Neural progenitor cell (in vitro differentiated cells): ENCODE measurements at regions not wholly inside any gene's neighbourhood (a gene's known extent, or its start where the extent isn't known, plus 50 kb on each side); places are given as distances from the start of the nearest gene placed in this dataset.

Experiments
- DNase-seq: peaks from one replicate; pipeline ENCODE4 v3.0.0-alpha.2; 2016; ENCODE audit warnings: low spot score
- H2AFZ ChIP-seq: fragments of 200-600 bp; sonication (generic); replicated peaks from 2 replicates; pipeline ENCODE4 v1.6.1; 2016; ENCODE audit warnings: antibody characterized with exemption
- H3F3A ChIP-seq: fragments of 200-600 bp; sonication (generic); 2 replicates; pipeline ENCODE4 v1.6.1; 2016; ENCODE audit warnings: antibody characterized with exemption, low read depth
- H3K27ac ChIP-seq: fragments of 200-600 bp; sonication (generic); 2 replicates; pipeline ENCODE4 v1.5.1; 2016; ENCODE audit warnings: mild to moderate bottlenecking
- H3K27me3 ChIP-seq: fragments of 200-600 bp; sonication (generic); 2 replicates; pipeline ENCODE4 v1.6.1; 2016; ENCODE audit warnings: mild to moderate bottlenecking, moderate library complexity
- H3K36me3 ChIP-seq: fragments of 200-600 bp; sonication (generic); 2 replicates; pipeline ENCODE4 v1.5.1; 2016
- H3K4me1 ChIP-seq: fragments of 200-600 bp; sonication (generic); 2 replicates; pipeline ENCODE4 v1.6.1; 2016; ENCODE audit warnings: mixed run types
- H3K4me2 ChIP-seq: fragments of 200-600 bp; sonication (generic); 2 replicates; pipeline ENCODE4 v1.6.1; 2016
- H3K4me3 ChIP-seq: fragments of 200-600 bp; sonication (generic); 2 replicates; pipeline ENCODE4 v1.5.1; 2016
- H3K79me2 ChIP-seq: fragments of 200-600 bp; sonication (generic); 2 replicates; pipeline ENCODE4 v1.6.1; 2016; ENCODE audit warnings: low read depth
- H3K9ac ChIP-seq: fragments of 200-600 bp; sonication (generic); 2 replicates; pipeline ENCODE4 v1.6.1; 2016
- H3K9me3 ChIP-seq: fragments of 200-600 bp; sonication (generic); 2 replicates; pipeline ENCODE4 v1.5.1; 2016; ENCODE audit warnings: low read depth
- H4K20me1 ChIP-seq: fragments of 200-600 bp; sonication (generic); 2 replicates; pipeline ENCODE4 v1.6.1; 2016; ENCODE audit warnings: low read depth
- H3K27ac Mint-ChIP-seq: 3 replicates; pipeline ENCODE4 v1.8.0; 2021; ENCODE audit warnings: mixed read lengths
- H3K27me3 Mint-ChIP-seq: 2 replicates; pipeline ENCODE4 v1.8.0; 2022; ENCODE audit warnings: low read depth, mild to moderate bottlenecking, inconsistent platforms, moderate library complexity, mixed read lengths; ENCODE audit not compliant: insufficient read depth
- H3K36me3 Mint-ChIP-seq: 3 replicates; pipeline ENCODE4 v1.8.0; 2021; ENCODE audit warnings: mixed read lengths
- H3K4me1 Mint-ChIP-seq: 3 replicates; pipeline ENCODE4 v1.8.0; 2021; ENCODE audit warnings: mixed read lengths
- H3K4me3 Mint-ChIP-seq: 3 replicates; pipeline ENCODE4 v1.8.0; 2021; ENCODE audit warnings: mild to moderate bottlenecking, moderate library complexity, mixed read lengths
- H3K9me3 Mint-ChIP-seq: 3 replicates; pipeline ENCODE4 v1.8.0; 2020; ENCODE audit warnings: mixed read lengths
- EZH2 ChIP-seq: fragments of 200-600 bp; sonication (generic); IDR thresholded peaks from 2 replicates; pipeline ENCODE4 v1.6.1; 2017; ENCODE audit warnings: antibody characterized with exemption, mild to moderate bottlenecking, moderate library complexity
- EZH2phosphoT487 ChIP-seq: fragments of 200-600 bp; sonication (generic); IDR thresholded peaks from 2 replicates; pipeline ENCODE4 v1.6.1; 2017; ENCODE audit warnings: antibody characterized with exemption
- TF ChIP-seq, protein P1 (sequence below): fragments of 200-600 bp; sonication (generic); IDR thresholded peaks from 2 replicates; pipeline ENCODE4 v1.5.1; 2017; ENCODE audit warnings: antibody characterized with exemption, mild to moderate bottlenecking

DNA sequence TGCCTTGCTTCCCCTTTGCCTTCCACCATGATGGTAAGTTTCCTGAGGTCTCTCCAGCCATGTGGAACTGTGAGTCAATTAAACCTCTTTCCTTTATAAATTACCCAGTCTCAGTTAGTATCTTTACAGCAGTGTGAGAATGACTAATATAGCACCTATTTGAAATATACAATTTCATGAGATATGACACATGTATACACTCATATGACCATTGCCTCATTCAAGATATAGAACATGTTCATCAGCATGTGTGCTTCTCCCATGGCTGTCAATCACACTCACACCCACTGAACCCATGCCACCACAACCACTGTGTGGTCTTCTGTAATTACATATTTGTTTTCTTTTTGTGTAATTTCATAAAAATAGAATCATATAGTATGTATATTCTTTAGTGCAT, 599.5 kb upstream of the EPHA6 start:
- no peak for TF ChIP-seq EZH2
- no peak for TF ChIP-seq EZH2phosphoT487
- TF ChIP-seq, protein P1, sequence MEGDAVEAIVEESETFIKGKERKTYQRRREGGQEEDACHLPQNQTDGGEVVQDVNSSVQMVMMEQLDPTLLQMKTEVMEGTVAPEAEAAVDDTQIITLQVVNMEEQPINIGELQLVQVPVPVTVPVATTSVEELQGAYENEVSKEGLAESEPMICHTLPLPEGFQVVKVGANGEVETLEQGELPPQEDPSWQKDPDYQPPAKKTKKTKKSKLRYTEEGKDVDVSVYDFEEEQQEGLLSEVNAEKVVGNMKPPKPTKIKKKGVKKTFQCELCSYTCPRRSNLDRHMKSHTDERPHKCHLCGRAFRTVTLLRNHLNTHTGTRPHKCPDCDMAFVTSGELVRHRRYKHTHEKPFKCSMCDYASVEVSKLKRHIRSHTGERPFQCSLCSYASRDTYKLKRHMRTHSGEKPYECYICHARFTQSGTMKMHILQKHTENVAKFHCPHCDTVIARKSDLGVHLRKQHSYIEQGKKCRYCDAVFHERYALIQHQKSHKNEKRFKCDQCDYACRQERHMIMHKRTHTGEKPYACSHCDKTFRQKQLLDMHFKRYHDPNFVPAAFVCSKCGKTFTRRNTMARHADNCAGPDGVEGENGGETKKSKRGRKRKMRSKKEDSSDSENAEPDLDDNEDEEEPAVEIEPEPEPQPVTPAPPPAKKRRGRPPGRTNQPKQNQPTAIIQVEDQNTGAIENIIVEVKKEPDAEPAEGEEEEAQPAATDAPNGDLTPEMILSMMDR, result no peak
- no peak overlapping the region for H3K4me3 ChIP-seq
- H3K4me2 ChIP-seq, result no peak overlapping the region
- H4K20me1 ChIP-seq, result no peaks in the 10 kb centered on the region
- no peaks in the 10 kb centered on the region for H3K79me2 ChIP-seq
- H3K9me3 ChIP-seq, result no peaks in the 10 kb centered on the region
- no peak overlapping the region for H3K9ac ChIP-seq
- H3F3A ChIP-seq, result no peaks in the 10 kb centered on the region
- H3K4me1 ChIP-seq, result peaks cover 5% of the 10 kb centered on the region
- Mint-ChIP-seq H3K4me3 (no peak overlapping the region), H3K27me3 (peaks cover 2% of the 10 kb centered on the region), H3K4me1 (no peaks in the 10 kb centered on the region), H3K36me3 (no peaks in the 10 kb centered on the region), H3K9me3 (no peaks in the 10 kb centered on the region), H3K27ac (no peak overlapping the region)
- DNase-seq, result no peak
- H3K27me3 ChIP-seq, result no peaks in the 10 kb centered on the region
- H2AFZ ChIP-seq, result no peak overlapping the region
- H3K27ac ChIP-seq, result no peak overlapping the region
- no peaks in the 10 kb centered on the region for H3K36me3 ChIP-seq

DNA sequence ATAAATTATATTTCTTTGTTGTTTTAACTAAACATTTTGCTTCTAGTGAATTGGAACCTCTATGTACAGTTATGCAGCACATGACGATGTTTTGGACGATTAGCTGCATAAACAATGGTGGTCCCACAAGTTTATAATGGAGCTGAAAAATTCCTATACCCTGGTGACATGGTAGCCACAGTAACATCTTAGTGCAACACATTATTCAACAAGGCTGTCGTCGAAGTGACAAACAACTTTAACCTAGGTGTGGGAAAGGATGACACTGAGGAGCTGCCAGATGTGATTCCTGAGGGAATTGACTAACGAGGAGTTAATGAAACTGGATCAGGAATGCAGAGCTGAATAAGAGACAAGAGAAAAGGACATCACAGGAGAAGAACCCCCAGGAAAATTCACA, 588.9 kb upstream of the EPHA6 start:
- Histone ChIP-seq H3K36me3 (no peaks in the 10 kb centered on the region), H3K4me2 (no peak overlapping the region), H3K79me2 (no peaks in the 10 kb centered on the region), H3K4me3 (no peak overlapping the region), H3K27me3 (no peaks in the 10 kb centered on the region), H3K9me3 (no peaks in the 10 kb centered on the region), H4K20me1 (no peaks in the 10 kb centered on the region), H3K9ac (no peak overlapping the region), H3K27ac (no peak overlapping the region), H2AFZ (no peak overlapping the region), H3K4me1 (no peaks in the 10 kb centered on the region), H3F3A (no peaks in the 10 kb centered on the region)
- Mint-ChIP-seq H3K36me3 (no peaks in the 10 kb centered on the region), H3K9me3 (no peaks in the 10 kb centered on the region), H3K27me3 (no peaks in the 10 kb centered on the region), H3K27ac (no peak overlapping the region), H3K4me1 (no peaks in the 10 kb centered on the region), H3K4me3 (no peak overlapping the region)
- no peak for DNase-seq
- TF ChIP-seq EZH2, result no peak
- no peak for TF ChIP-seq EZH2phosphoT487
- TF ChIP-seq, protein P1, result no peak

DNA sequence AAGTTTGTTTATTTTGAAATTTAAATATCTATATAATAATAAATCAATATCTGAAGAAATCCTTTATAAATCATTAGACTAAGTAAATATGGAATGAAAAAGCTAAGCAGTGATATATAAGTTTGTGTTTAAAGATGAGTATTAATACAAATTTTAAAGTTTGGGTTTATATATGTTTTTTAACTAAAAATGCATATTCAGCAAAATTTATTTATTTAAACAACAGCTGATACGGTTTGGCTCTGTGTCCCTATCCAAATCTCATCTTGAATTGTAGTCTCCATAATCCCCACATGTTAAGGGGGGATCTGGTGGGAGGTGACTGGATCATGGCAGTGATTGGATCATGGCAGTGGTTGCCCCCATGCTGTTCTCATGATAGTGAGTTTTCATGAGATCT, 580.7 kb upstream of the EPHA6 start:
- no peak for TF ChIP-seq EZH2phosphoT487
- TF ChIP-seq, protein P1, result no peak
- TF ChIP-seq EZH2, result no peak
- Histone ChIP-seq H3K9ac (no peak overlapping the region), H3F3A (no peaks in the 10 kb centered on the region), H3K27ac (no peak overlapping the region), H3K4me1 (no peaks in the 10 kb centered on the region), H2AFZ (no peak overlapping the region), H3K27me3 (no peaks in the 10 kb centered on the region), H3K36me3 (no peaks in the 10 kb centered on the region), H3K9me3 (no peaks in the 10 kb centered on the region), H3K79me2 (no peaks in the 10 kb centered on the region), H3K4me2 (no peak overlapping the region), H4K20me1 (no peaks in the 10 kb centered on the region), H3K4me3 (no peak overlapping the region)
- Mint-ChIP-seq H3K27me3 (no peaks in the 10 kb centered on the region), H3K4me3 (no peak overlapping the region), H3K9me3 (no peaks in the 10 kb centered on the region), H3K27ac (no peak overlapping the region), H3K4me1 (no peaks in the 10 kb centered on the region), H3K36me3 (no peaks in the 10 kb centered on the region)
- no peak for DNase-seq

DNA sequence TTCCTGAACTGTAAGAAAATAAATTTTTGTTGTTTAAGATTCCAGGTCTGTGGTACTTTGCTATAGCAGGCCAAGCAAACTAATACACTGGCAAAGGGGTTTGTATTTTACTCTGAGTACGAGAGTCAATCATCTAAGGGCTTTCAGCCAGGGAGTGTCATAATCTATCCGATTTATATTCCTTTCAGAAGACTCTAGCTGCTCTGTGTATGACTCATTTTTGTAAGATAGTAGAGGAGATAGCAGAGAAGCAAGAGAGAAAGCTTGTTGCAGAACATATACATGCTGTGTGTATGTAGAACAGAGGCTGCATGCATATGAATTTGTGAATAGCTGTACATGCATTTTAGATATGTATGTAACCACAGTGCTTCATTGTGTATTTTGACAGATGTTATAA, 577.9 kb upstream of the EPHA6 start:
- DNase-seq, result no peak
- Mint-ChIP-seq H3K27me3 (no peaks in the 10 kb centered on the region), H3K27ac (no peak overlapping the region), H3K4me1 (no peaks in the 10 kb centered on the region), H3K4me3 (no peak overlapping the region), H3K36me3 (no peaks in the 10 kb centered on the region), H3K9me3 (no peaks in the 10 kb centered on the region)
- no peak overlapping the region for H2AFZ ChIP-seq
- H4K20me1 ChIP-seq, result no peaks in the 10 kb centered on the region
- H3K4me2 ChIP-seq, result no peak overlapping the region
- H3K4me3 ChIP-seq, result no peak overlapping the region
- H3K36me3 ChIP-seq, result no peaks in the 10 kb centered on the region
- no peaks in the 10 kb centered on the region for H3K4me1 ChIP-seq
- H3F3A ChIP-seq, result no peaks in the 10 kb centered on the region
- no peaks in the 10 kb centered on the region for H3K9me3 ChIP-seq
- H3K27ac ChIP-seq, result no peak overlapping the region
- no peak for TF ChIP-seq EZH2phosphoT487
- no peak for TF ChIP-seq EZH2
- H3K9ac ChIP-seq, result no peak overlapping the region
- H3K79me2 ChIP-seq, result no peaks in the 10 kb centered on the region
- H3K27me3 ChIP-seq, result no peaks in the 10 kb centered on the region
